ENCODE measurements at regions not wholly inside any gene's neighbourhood (a gene's known extent, or its start where the extent isn't known, plus 50 kb on each side); places are given as distances from the start of the nearest gene placed in this dataset.

DNA sequence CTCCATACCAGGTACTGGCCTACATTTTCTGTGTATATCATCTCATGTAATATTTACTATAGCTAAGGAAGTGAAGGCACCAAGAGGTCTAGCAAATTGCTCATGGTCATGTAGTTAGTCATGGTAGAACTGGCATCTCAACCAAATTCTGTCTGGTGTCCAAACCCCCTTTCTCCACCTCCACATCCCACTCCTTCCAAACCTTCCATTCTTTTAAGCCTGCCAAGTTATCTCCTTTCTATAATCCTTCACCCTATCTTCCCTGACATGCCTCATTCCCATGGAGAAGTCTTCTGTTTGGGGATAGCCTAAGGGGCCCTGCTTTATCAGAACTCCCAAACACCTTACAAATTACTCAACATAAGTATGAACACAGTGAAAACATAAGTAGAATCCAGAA lies 196.2 kb upstream of the HMGA2 start:
- no peak for DNase-seq (ENCODE audit: low read depth in 2 of 2)

- no peak for DNase-seq (ENCODE audit: low read depth in 2 of 2)
Observed at GRCh38 chr12:65630555-65630954, 193.7 kb upstream of the HMGA2 start.

- no peak for DNase-seq (ENCODE audit: low read depth in 2 of 2)
Observed at GRCh38 chr12:65631621-65632111, 192.6 kb upstream of the HMGA2 start.

- DNase-seq (ENCODE audit: low read depth in 2 of 2) = no peak
Observed at GRCh38 chr12:65632131-65632855, 192.0 kb upstream of the HMGA2 start.

GRCh38 chr12:65634061-65634460 lies 190.2 kb upstream of the HMGA2 start:
- no peak for DNase-seq (ENCODE audit: low read depth in 2 of 2)

GRCh38 chr12:65634626-65635331 lies 189.5 kb upstream of the HMGA2 start:
- DNase-seq (ENCODE audit: low read depth in 2 of 2) = no peak

- DNase-seq (ENCODE audit: low read depth in 2 of 2) = no peak
Observed at GRCh38 chr12:65636436-65636835, 187.8 kb upstream of the HMGA2 start.

GRCh38 chr12:65637150-65637549 lies 187.1 kb upstream of the HMGA2 start:
- DNase-seq (ENCODE audit: low read depth in 2 of 2) = no peak

DNA sequence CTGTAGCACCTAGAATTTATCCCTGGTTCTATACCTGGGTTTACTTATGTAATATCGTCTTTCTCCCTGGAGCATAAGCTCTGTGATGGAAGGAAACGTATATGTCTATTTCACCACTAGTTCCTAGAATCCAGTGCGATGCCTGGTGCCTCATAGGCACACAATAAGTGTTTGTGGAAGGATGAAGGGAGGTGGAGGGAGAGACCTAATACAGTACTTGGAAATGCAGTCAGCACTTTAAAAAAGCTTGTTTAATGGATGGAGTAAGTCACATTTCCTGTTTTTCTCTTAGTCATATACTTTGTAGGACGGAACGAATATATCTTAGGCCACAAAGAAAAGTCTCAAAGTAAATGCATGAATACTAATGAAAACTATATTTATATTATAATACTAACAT lies 186.5 kb upstream of the HMGA2 start:
- no peak for DNase-seq (ENCODE audit: low read depth in 2 of 2)

DNA sequence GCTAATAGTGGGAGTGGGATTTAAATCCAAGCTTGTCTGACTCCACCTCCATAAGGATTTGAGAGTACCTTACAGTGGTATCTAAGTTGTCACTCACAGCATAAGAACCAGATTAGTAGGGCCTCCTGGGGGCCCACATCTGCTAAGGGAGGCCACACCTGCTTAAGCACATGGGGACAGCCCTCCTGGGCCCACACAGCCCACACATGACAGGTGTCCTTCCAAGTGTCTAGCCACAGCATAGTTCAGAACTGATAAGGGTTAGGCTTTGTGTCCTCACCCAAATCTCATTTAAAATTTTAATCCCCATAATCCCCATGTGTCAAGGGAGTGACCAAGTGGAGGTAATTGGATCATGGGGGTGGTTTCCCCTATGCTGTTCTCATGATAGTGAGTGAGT lies 186.0 kb upstream of the HMGA2 start:
- DNase-seq (ENCODE audit: low read depth in 2 of 2) = no peak

DNA sequence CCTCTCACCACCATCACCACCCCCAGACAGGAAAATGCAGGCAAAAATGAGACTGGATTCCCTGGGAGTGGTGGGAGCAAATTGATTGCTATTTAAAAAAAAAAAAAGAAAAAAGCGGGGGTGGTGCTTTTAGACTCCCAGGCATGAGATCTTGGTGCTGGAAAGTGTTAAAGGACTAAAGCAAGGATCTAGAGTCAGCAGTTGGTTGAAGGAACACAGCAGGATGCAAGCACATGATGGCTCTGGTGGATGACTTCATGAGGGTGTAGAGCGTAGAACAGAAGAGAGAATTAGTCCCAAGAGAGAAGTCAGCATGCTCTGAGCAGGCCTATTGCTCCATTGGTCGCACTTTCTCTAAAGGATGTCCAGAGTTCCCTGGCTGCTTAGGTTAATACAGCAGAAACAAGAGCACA lies 183.8 kb upstream of the HMGA2 start:
- no peak for DNase-seq (ENCODE audit: low read depth in 2 of 2)

DNA sequence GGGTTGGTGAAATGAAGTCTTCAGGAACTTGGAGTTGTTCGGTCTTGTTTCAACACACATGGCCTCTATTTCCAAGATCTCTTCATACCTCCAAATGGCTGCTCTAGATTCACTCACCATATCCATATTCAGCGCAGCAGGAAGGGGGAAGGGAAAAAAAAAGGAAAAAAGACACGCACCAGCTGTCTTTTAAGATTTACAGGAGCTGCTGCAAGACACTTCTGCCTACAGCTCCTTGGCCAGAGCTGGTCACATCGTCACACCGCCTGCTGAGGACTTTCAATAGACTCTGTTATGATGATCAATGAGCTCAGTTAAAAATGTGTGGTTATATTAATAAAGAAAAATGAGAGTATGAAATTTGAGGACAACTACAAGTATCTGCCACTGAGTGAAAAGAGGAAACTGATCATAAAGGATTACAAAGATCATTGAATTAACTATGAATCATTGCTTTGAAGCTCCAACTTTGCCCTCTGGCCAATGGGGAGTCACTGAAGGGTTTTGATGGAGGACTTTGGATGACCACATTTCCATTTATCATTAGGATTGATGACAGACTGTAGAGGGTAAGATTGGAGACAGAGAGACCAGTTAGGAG lies 182.1 kb upstream of the HMGA2 start:
- DNase-seq (ENCODE audit: low read depth in 2 of 2) = no peak

- DNase-seq (ENCODE audit: low read depth in 2 of 2) = no peak
Observed at GRCh38 chr12:65643171-65643570, 181.1 kb upstream of the HMGA2 start.

DNA sequence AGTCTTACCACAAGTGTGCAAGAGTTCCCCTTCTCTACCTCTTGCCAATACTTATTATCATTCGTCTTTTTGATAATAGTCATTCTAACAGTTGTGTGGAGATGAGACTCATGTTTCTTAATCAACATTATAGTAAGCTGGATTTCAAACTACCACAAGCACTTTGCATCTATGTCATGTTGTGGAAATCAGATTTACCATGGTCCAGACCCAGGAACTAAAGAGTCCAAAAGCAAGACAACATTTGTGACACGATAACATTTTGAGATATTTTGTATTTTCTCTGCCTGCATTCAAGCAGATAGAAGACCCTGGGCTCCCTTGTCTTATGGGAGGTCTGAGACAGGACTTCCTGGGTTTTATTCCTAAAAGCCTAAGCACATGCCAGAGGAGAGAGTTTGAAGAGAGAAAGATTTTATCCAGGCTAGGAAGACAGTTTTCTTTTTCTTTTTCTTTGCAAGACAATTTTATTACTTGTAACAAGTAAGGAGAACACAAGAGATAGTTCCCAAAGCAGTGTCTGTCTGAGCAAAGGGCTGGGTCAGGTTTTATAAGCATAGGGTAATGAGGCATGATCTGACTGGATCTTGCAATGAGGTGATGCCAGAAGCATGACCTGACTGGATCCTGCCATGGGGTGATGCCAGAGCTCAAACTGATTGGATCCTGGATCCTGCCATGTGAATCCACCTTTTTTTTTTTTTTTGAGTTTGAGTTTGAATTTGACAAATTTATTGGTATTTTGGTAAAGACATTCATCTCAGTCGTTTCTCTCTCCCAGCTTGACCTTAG lies 180.5 kb upstream of the HMGA2 start:
- DNase-seq (ENCODE audit: low read depth in 2 of 2) = no peak

GRCh38 chr12:65646127-65646643 lies 178.1 kb upstream of the HMGA2 start:
- no peak for DNase-seq (ENCODE audit: low read depth in 2 of 2)

DNA sequence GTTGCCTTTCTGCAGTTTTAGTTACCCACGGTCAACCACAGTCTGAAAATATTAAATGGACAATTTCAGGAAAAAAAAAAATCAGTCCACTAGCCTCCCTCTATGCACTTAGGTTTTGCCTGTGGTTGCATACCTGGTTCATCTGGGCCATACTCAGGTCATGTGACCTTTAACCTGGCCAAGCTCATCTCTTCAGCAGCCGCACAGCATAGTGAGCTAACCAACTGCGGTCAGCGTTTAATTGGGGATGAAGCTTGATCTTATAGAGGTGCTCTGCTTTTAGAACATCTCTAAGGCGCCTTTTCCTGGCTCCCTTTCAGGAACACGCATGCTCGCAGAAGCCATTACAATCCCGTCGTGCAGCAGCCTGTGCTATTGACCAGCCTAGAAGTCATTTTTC lies 177.2 kb upstream of the HMGA2 start:
- DNase-seq (ENCODE audit: low read depth in 2 of 2) = no peak

DNA sequence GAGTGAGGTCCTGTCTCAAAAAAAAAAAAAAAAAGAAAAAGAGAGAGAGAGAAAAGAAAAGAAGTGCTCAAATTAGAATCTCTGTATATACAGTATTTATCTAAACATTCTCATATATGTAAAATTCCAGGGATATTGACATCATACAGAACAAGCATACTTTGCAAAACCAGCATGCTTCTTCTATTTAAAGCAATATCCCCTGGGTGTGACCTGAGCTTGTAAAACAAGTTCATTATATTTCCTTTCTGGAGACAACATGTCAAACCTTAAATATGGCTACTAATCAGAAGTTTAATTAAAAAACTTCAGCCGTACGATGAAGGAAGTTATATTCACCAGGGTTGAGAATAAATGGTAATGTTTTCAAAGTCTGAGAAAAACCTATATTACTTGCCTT lies 175.8 kb upstream of the HMGA2 start:
- DNase-seq (ENCODE audit: low read depth in 2 of 2) = no peak

DNA sequence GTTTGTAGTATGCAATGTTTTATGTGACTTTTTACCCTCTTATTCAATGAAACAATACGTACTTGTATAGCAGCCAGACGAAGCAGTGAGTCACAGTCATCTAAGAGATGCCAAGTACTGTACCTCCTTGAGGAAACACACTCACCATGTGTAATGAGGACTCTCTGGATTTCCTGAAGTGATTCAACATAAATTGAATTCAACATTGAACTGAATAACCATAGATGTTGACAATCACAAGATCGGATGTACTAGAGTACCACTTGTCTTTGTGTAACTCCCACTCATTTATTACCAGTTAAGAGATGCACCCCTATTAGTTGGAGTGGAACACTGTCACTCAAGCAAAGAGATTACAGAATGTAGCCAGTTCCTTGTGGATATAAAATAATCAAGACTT lies 175.2 kb upstream of the HMGA2 start:
- no peak for DNase-seq (ENCODE audit: low read depth in 2 of 2)

GRCh38 chr12:65651060-65651459 lies 173.2 kb upstream of the HMGA2 start:
- DNase-seq (ENCODE audit: low read depth in 2 of 2) = no peak

DNA sequence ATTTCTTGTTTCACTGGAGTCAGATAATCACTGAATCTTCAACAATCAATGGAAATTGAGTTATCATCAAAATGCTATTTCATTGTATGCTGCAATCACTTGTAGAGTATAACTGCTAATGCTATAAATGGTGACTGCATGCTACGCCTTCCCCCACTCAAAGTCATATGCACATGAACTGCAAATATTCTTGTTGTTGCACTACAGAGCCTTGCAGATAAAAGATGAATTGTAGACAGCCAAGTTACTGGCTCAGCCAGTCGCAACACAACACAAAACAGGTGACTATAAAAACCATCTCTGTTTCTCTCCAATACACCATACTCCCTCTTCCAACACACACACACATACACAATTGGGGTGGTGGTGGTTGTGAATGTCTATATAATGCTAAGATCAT lies 171.0 kb upstream of the HMGA2 start:
- no peak for DNase-seq (ENCODE audit: low read depth in 2 of 2)

GRCh38 chr12:65653946-65654629 lies 170.2 kb upstream of the HMGA2 start:
- no peak for DNase-seq (ENCODE audit: low read depth in 2 of 2)

Data from stimulated activated CD8-positive, alpha-beta memory T cell treated with anti-CD3 and anti-CD28 coated beads, Interleukin-2, amount 100 ng/mL, for 1 hour (primary cell).